ENCODE measurements at regions not wholly inside any gene's neighbourhood (a gene's known extent, or its start where the extent isn't known, plus 50 kb on each side); places are given as distances from the start of the nearest gene placed in this dataset.

DNA sequence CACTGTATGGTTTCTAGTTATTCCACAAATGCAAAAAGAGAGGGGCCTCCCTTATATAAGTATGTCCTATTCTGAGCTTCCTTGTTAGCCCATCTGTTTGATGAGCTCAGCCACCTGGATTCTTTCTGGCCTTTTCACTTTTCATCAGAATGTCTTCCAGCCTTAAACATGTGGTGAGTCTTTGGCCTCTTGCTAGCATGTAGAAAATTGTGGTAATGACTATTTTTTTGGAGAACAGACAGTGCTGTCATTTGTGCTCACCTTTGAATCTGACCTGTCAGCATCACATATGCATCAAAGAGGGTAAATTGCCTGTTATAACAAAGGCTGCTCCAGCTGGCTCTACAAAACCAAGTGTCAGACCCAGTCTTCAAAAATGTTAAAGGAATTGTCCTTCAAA is 558.7 kb downstream of the RAB38 start (continued):
- TF ChIP-seq, protein P1, sequence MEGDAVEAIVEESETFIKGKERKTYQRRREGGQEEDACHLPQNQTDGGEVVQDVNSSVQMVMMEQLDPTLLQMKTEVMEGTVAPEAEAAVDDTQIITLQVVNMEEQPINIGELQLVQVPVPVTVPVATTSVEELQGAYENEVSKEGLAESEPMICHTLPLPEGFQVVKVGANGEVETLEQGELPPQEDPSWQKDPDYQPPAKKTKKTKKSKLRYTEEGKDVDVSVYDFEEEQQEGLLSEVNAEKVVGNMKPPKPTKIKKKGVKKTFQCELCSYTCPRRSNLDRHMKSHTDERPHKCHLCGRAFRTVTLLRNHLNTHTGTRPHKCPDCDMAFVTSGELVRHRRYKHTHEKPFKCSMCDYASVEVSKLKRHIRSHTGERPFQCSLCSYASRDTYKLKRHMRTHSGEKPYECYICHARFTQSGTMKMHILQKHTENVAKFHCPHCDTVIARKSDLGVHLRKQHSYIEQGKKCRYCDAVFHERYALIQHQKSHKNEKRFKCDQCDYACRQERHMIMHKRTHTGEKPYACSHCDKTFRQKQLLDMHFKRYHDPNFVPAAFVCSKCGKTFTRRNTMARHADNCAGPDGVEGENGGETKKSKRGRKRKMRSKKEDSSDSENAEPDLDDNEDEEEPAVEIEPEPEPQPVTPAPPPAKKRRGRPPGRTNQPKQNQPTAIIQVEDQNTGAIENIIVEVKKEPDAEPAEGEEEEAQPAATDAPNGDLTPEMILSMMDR (conservative IDR thresholded peaks at IDR 0.05; ENCODE audit: low read depth in 2 of 2), result no peak
- no peak for TF ChIP-seq EZH2phosphoT487 (IDR thresholded peaks at IDR 0.05; ENCODE audit: unreplicated experiment)

DNA sequence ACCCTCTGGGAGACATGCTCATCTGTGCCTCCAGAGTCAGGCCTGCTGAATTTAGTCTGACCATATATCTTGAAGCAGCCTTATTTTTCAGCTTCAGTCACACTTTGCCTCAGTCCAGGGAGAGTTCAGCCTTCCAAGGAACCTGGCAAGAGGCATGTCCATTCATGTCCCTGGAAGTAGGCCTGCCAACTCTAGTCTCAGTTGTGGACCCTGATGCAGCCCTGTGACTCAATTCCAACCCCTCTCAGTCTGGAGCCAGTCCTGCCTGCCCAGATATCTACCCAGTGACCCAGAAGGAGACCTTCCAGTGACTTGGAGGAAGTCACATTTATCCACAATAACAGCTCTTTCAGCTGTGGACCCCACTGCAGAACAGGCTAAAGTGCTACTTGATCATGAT is 566.6 kb downstream of the TMEM135 start:
- Histone ChIP-seq H3K9me2 (ENCODE audit: insufficient read depth) (peaks cover 5% of the 10 kb centered on the region; the same call in 1 of the 2 replicates), H3K27ac (ENCODE audit: low read depth) (no peak overlapping the region), H3K27me3 (ENCODE audit: insufficient read depth) (no peaks in the 10 kb centered on the region), H3K4me3 (no peak overlapping the region), H3K79me2 (replicated peaks; ENCODE audit: insufficient read depth) (no peaks in the 10 kb centered on the region), H3K4me1 (ENCODE audit: insufficient read depth) (no peaks in the 10 kb centered on the region), H3K4me2 (no peak overlapping the region), H4K20me1 (replicated peaks; ENCODE audit: insufficient read depth) (no peaks in the 10 kb centered on the region), H3F3A (replicated peaks; ENCODE audit: low read depth) (no peaks in the 10 kb centered on the region), H3K36me3 (ENCODE audit: insufficient read depth) (no peaks in the 10 kb centered on the region), H2AFZ (no peak overlapping the region; the same call in 1 of the 2 replicates)
- Mint-ChIP-seq H3K9me3 (no peaks in the 10 kb centered on the region), H3K27ac (0 out of 2 replicates have a peak overlapping the region, but pooled peaks have one; percentile 65), H3K36me3 (ENCODE audit: low read depth) (no peaks in the 10 kb centered on the region), H3K4me3 (no peak overlapping the region), H3K27me3 (ENCODE audit: insufficient read depth, low read depth, poor library complexity) (peaks cover 2% of the 10 kb centered on the region), H3K4me1 (no peaks in the 10 kb centered on the region)
- TF ChIP-seq, protein P2, sequence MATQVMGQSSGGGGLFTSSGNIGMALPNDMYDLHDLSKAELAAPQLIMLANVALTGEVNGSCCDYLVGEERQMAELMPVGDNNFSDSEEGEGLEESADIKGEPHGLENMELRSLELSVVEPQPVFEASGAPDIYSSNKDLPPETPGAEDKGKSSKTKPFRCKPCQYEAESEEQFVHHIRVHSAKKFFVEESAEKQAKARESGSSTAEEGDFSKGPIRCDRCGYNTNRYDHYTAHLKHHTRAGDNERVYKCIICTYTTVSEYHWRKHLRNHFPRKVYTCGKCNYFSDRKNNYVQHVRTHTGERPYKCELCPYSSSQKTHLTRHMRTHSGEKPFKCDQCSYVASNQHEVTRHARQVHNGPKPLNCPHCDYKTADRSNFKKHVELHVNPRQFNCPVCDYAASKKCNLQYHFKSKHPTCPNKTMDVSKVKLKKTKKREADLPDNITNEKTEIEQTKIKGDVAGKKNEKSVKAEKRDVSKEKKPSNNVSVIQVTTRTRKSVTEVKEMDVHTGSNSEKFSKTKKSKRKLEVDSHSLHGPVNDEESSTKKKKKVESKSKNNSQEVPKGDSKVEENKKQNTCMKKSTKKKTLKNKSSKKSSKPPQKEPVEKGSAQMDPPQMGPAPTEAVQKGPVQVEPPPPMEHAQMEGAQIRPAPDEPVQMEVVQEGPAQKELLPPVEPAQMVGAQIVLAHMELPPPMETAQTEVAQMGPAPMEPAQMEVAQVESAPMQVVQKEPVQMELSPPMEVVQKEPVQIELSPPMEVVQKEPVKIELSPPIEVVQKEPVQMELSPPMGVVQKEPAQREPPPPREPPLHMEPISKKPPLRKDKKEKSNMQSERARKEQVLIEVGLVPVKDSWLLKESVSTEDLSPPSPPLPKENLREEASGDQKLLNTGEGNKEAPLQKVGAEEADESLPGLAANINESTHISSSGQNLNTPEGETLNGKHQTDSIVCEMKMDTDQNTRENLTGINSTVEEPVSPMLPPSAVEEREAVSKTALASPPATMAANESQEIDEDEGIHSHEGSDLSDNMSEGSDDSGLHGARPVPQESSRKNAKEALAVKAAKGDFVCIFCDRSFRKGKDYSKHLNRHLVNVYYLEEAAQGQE (IDR thresholded peaks at IDR 0.05; ENCODE audit: unreplicated experiment), result no peak
- DNase-seq (ENCODE audit: low spot score) (no peak), ATAC-seq (no peak)

DNA sequence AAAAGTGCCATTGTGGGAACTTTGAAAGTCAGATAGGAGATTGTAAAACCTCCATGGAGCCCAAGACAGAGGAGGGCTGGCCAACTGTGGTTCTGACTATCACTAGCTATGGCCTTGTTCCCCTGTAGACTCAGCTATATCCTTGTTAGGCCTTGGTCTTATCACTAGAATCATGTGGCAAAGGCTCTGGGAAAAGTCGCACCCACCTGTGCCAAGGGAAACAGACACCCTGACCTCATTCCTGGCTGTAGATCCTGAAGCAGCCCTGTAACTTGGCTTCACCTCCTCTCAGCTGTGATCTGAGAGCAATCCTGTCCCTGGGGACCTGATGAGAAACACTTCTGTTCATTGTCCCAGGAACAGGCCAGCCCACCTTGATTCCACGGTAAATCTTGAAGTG is 566.2 kb downstream of the TMEM135 start:
- Histone ChIP-seq H3K27me3 (ENCODE audit: insufficient read depth) (no peaks in the 10 kb centered on the region), H2AFZ (no peak overlapping the region; the same call in 1 of the 2 replicates), H4K20me1 (replicated peaks; ENCODE audit: insufficient read depth) (no peaks in the 10 kb centered on the region), H3K9me2 (ENCODE audit: insufficient read depth) (peaks cover 5% of the 10 kb centered on the region; the same call in 1 of the 2 replicates), H3K4me1 (ENCODE audit: insufficient read depth) (no peaks in the 10 kb centered on the region), H3K4me3 (no peak overlapping the region), H3F3A (replicated peaks; ENCODE audit: low read depth) (no peaks in the 10 kb centered on the region), H3K36me3 (ENCODE audit: insufficient read depth) (no peaks in the 10 kb centered on the region), H3K4me2 (no peak overlapping the region), H3K27ac (ENCODE audit: low read depth) (no peak overlapping the region), H3K79me2 (replicated peaks; ENCODE audit: insufficient read depth) (no peaks in the 10 kb centered on the region)
- H3K9me3 Mint-ChIP-seq, result no peaks in the 10 kb centered on the region
- no peak overlapping the region; the same call in 1 of the 2 replicates for H3K27ac Mint-ChIP-seq
- peaks cover 2% of the 10 kb centered on the region for H3K27me3 Mint-ChIP-seq (ENCODE audit: insufficient read depth, low read depth, poor library complexity)
- no peak overlapping the region for H3K4me3 Mint-ChIP-seq
- no peaks in the 10 kb centered on the region for H3K36me3 Mint-ChIP-seq (ENCODE audit: low read depth)
- ATAC-seq (no peak), DNase-seq (ENCODE audit: low spot score) (no peak)
- no peaks in the 10 kb centered on the region for H3K4me1 Mint-ChIP-seq
- TF ChIP-seq JUNB (IDR thresholded peaks at IDR 0.05; ENCODE audit: unreplicated experiment), result no peak
- TF ChIP-seq NANOG (IDR thresholded peaks at IDR 0.05; ENCODE audit: borderline replicate concordance), result no peak
- no peak for TF ChIP-seq EZH2phosphoT487 (IDR thresholded peaks at IDR 0.05; ENCODE audit: unreplicated experiment)
- no peak for TF ChIP-seq STAT1 (IDR thresholded peaks at IDR 0.05; ENCODE audit: unreplicated experiment)
- no peak for TF ChIP-seq POLR2AphosphoS5 (IDR thresholded peaks at IDR 0.05; ENCODE audit: low read depth)
- TF ChIP-seq CREB1 (CRISPR knock-in tag; IDR thresholded peaks at IDR 0.05; ENCODE audit: low read depth), result no peak
- TF ChIP-seq ZNF114 (CRISPR knock-in tag; IDR thresholded peaks at IDR 0.05), result no peak
- TF ChIP-seq, protein P3, sequence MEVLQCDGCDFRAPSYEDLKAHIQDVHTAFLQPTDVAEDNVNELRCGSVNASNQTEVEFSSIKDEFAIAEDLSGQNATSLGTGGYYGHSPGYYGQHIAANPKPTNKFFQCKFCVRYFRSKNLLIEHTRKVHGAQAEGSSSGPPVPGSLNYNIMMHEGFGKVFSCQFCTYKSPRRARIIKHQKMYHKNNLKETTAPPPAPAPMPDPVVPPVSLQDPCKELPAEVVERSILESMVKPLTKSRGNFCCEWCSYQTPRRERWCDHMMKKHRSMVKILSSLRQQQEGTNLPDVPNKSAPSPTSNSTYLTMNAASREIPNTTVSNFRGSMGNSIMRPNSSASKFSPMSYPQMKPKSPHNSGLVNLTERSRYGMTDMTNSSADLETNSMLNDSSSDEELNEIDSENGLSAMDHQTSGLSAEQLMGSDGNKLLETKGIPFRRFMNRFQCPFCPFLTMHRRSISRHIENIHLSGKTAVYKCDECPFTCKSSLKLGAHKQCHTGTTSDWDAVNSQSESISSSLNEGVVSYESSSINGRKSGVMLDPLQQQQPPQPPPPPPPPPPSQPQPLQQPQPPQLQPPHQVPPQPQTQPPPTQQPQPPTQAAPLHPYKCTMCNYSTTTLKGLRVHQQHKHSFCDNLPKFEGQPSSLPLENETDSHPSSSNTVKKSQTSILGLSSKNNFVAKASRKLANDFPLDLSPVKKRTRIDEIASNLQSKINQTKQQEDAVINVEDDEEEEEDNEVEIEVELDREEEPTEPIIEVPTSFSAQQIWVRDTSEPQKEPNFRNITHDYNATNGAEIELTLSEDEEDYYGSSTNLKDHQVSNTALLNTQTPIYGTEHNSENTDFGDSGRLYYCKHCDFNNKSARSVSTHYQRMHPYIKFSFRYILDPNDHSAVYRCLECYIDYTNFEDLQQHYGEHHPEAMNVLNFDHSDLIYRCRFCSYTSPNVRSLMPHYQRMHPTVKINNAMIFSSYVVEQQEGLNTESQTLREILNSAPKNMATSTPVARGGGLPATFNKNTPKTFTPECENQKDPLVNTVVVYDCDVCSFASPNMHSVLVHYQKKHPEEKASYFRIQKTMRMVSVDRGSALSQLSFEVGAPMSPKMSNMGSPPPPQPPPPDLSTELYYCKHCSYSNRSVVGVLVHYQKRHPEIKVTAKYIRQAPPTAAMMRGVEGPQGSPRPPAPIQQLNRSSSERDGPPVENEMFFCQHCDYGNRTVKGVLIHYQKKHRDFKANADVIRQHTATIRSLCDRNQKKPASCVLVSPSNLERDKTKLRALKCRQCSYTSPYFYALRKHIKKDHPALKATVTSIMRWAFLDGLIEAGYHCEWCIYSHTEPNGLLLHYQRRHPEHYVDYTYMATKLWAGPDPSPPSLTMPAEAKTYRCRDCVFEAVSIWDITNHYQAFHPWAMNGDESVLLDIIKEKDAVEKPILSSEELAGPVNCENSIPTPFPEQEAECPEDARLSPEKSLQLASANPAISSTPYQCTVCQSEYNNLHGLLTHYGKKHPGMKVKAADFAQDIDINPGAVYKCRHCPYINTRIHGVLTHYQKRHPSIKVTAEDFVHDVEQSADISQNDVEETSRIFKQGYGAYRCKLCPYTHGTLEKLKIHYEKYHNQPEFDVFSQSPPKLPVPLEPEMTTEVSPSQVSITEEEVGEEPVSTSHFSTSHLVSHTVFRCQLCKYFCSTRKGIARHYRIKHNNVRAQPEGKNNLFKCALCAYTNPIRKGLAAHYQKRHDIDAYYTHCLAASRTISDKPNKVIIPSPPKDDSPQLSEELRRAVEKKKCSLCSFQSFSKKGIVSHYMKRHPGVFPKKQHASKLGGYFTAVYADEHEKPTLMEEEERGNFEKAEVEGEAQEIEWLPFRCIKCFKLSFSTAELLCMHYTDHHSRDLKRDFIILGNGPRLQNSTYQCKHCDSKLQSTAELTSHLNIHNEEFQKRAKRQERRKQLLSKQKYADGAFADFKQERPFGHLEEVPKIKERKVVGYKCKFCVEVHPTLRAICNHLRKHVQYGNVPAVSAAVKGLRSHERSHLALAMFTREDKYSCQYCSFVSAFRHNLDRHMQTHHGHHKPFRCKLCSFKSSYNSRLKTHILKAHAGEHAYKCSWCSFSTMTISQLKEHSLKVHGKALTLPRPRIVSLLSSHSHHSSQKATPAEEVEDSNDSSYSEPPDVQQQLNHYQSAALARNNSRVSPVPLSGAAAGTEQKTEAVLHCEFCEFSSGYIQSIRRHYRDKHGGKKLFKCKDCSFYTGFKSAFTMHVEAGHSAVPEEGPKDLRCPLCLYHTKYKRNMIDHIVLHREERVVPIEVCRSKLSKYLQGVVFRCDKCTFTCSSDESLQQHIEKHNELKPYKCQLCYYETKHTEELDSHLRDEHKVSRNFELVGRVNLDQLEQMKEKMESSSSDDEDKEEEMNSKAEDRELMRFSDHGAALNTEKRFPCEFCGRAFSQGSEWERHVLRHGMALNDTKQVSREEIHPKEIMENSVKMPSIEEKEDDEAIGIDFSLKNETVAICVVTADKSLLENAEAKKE (CRISPR knock-in tag; IDR thresholded peaks at IDR 0.05), result no peak

Data from GM23338 (cell line).